T-helper 1 cell treated with Interleukin-12 subunit alpha and Interleukin-12 subunit beta and Interleukin-4 antibody, amounts not matched to agents 30 ng/mL and 1 ng/mL, for 36 hours (primary cell): ENCODE measurements at regions not wholly inside any gene's neighbourhood (a gene's known extent, or its start where the extent isn't known, plus 50 kb on each side); places are given as distances from the start of the nearest gene placed in this dataset.

Experiments used
- intact Hi-C: fragments of 100-400 bp; cut with micrococcal nuclease; formaldehyde crosslinking; loops from one replicate; pipeline ENCODE4 v1.15.1; 2024

GRCh38 chr13:74889321-74889720 lies 592.6 kb downstream of the TBC1D4 start:
- intact Hi-C loops, result no loop called here

GRCh38 chr13:74886502-74886901 lies 595.5 kb downstream of the TBC1D4 start:
- intact Hi-C loops, result no loop called here

- intact Hi-C loops, result no loop called here
These were observed 598.1 kb downstream of the TBC1D4 start for GRCh38 chr13:74883834-74884233.

DNA sequence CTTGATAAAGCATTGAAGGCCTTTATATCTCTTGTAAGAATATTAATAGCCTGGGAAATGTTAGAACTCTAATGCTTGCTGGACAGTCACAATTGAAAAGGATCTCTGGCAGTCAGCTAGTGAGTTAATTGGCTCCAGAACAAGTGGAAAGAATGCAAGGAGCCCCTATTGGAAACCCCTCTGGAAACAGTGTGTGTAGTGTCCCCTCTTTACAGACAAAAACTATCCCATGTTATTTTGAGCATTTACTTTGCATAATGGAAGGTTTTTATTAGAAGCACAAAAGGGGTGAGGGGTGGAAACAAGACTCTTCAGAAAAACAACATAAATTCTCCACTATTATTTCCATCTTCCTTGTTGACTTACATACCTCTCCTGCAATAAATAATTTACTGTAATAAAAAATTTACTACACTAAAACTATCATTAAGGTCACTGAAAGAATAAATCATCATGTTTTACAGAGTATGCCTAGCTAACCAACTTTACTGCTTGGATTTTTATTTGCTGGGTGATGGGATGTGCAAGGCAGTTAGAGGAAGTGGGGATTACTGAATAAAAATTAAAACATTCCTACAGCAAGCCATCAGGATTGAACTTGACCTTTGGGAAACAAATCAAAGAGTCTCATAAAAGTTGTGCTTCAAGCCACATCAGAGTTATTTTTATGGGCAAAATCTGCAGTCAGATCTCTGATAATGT lies 610.4 kb downstream of the TBC1D4 start:
- intact Hi-C loops, result no loop called here

DNA sequence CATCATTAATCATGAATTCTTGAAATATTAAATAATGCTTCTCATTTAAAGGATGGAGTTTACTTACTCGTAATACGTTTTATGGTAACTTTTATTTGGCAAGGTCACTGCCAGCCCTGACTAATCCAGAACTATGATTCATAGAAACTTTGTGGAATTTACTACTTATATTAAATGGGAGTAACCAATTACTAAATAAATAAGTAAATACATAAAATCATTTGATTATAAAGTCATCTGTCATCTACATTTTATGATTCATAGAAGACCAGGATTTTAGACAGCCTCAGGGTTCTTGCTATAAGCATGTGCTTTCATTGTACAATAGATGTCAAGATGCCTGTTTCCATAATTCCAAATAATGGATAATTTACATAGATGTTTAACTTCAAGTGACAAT lies 611.1 kb downstream of the TBC1D4 start:
- intact Hi-C loops, result no loop called here

- intact Hi-C loops, result no loop called here
These were observed 612.1 kb downstream of the TBC1D4 start for GRCh38 chr13:74869846-74870245.

- intact Hi-C loops, result no loop called here
These were observed 613.9 kb downstream of the TBC1D4 start for GRCh38 chr13:74868049-74868448.

GRCh38 chr13:74867460-74867859 lies 614.5 kb downstream of the TBC1D4 start:
- intact Hi-C loops, result no loop called here

DNA sequence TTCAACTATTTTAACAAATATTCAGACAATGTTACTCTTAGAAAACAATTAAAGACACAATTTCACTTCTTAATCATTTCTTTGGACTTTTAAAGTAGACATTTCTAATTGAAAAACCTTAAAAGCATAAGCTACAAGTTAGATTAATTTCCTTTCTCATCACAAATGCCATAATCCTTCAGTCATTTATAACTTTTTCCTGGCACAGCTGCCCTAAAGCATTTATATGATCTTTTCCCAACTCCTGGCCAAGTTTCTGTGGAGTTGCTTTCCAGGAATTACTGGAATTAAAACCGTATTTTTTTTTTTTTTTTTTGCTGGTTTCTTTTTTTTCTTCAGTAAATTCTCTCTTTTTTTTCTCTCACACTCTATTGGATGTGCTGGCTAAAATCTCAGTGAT lies 615.9 kb downstream of the TBC1D4 start:
- intact Hi-C loops, result no loop called here

DNA sequence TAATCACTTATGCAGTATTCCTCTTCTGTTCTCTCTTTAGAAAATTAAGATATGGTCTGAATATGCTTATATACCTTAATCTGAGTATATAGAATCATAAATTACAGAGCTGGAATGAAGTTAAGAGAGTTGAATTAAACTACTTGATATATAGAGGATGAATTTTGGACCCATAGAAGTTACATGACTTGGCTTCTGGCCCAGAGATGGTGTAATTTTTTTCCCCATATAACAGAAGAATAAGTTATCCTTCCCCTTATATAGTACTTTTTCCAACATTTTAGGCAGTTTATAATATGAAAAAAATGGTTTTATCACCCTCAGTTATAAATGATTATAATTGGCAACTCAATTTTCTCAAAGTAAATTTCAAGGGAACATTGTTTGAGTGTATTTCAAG lies 616.3 kb downstream of the TBC1D4 start:
- intact Hi-C loops, result no loop called here

- intact Hi-C loops, result no loop called here
These were observed 621.2 kb downstream of the TBC1D4 start for GRCh38 chr13:74860789-74861188.

DNA sequence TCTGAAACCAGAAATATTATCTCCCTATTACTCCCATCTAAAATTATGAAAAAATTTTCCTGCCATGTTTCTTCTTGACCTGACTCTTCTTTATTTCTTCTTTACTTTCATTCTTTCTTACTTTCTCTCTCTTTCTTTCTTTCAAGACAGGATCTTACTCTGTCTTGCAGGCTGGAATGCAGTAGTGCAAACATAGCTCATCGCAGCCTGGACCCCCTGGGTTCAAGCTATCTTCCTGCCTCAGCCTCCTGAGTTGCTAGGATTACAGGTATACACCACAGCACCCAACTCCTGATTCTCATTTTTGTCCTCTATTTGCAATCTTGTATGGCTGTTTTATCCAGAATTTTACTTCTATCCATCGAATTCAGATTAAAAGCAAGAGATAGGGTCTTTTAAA lies 631.1 kb downstream of the TBC1D4 start:
- intact Hi-C loops, result no loop called here

DNA sequence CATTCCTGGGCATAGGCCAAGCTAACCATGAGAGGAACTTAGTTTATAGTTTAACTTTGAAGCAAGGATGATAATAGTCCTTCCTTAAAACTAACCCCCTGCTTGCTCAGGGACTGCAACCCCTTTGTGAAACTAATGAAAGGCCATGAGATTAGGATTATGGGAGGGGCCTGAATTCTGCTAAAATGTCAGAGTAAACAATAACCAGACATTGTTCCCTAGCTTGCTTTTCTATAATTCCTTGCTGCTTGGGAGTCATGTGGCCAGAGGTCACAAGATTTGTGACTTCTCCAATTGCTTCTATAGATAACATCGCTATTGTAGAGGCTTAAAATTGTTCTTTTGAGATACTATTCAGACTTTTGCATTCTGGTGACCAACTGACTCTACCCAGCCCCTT lies 634.0 kb downstream of the TBC1D4 start:
- intact Hi-C loops, result no loop called here

GRCh38 chr13:74845806-74846205 lies 636.2 kb downstream of the TBC1D4 start:
- intact Hi-C loops, result no loop called here

DNA sequence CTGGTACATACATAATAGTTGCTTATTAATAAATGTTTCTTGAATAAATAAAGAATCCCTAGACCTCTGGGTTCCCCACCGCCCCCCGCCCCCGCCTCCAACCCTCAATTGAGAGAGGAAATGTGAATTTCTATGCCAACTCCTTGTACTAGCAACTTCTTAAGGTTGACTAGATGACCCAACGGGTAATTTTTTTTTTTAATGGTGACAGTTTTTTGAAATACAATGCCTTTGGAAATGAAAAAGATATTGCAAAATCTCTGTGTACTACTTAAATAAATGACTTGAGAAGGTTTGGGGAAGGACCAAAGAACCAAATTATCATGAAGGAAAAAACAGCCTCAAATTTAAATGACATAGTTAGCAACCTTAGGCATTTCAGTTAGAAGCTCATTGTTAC lies 640.3 kb downstream of the TBC1D4 start:
- intact Hi-C loops, result no loop called here

DNA sequence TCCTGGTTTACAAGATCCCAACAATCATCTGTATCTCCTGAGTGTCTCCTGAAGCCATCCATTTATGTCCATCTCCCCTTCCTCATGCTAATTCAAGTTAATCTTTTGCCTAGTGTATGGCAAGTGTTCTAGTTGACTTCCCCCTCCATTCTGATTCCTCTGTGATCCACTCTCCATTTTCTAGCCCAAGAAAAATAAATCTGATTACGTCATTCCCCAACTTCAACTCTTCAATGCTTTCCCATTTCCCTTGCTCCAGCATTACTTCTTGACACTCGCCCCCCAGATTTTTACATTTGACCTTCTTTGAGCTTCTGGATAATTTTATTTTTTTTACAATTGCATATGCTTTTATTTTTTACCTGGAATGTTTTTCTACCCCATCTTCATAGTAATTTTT lies 640.8 kb downstream of the TBC1D4 start:
- intact Hi-C loops, result no loop called here

DNA sequence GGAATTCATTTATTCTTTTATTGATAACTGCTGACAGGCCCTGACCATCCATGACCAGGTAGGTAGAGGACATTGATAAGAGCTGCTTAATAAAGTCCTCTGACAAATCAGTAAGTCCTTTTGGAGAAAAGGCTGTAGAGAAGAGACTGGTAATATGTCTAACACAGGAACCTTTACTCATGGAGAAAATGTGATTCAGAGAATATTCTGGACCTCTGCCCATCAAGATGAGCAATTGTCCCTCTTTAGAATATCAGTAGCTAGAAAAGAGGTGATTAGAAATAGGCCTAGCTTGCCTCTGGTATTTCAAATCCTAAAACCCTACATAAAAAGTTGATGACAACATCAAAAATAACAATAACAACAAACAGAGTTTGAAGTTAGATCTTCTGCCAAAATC lies 642.3 kb downstream of the TBC1D4 start:
- intact Hi-C loops, result no loop called here

GRCh38 chr13:74838096-74838495 lies 643.9 kb downstream of the TBC1D4 start:
- intact Hi-C loops, result no loop called here

DNA sequence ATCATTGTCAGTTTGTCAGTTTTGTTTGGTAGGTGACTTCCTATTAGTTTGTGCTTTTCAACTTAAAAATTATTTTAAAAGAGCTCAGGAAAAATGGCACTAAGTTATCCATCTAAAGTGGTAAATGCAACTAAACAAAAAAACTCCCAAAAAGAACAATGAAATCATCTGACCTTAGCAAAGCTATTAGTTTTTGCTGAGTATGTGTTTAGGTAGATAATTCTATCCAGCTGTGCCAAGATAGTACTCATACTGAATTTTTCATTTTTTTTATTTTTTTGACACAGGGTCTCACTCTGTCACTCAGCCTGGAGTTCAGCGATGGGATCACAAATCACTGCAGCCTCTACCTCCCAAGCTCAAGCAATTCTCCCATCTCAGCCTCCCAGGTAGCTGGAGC lies 645.3 kb downstream of the TBC1D4 start:
- intact Hi-C loops, result no loop called here

GRCh38 chr13:74835579-74835978 lies 646.4 kb downstream of the TBC1D4 start:
- intact Hi-C loops, result no loop called here

- intact Hi-C loops, result no loop called here
These were observed 656.1 kb downstream of the TBC1D4 start for GRCh38 chr13:74825938-74826246.

- intact Hi-C loops, result no loop called here
These were observed 656.6 kb downstream of the TBC1D4 start for GRCh38 chr13:74825152-74825937.

DNA sequence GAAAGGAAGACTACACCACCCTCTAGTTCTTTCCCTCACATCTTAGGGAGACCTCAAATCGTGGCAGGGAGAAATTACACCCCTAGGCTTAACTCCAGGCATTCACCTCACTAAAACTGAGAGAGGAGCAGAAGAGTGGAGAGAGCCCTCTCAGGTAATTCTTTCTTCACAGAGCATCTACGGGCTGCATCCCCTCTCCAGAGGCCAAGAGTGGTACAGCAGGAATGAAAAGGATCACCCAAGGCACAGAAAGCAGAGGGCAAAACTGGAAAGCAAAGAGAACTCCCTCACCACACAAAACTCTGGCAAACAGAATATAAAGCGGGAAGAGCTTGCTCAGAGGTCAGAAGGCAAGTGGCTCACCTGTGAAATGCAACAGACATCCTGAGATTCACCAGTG lies 661.2 kb downstream of the TBC1D4 start:
- intact Hi-C loops, result no loop called here
